ENCODE measurements at regions not wholly inside any gene's neighbourhood (a gene's known extent, or its start where the extent isn't known, plus 50 kb on each side); places are given as distances from the start of the nearest gene placed in this dataset.

GRCh38 chrX:139039041-139039440, 327.5 kb upstream of the FGF13 start:
- H2BK5ac ChIP-seq (ENCODE audit: low read depth, low read length, poor library complexity, severe bottlenecking), result no peak overlapping the region
- H3K4me1 ChIP-seq (ENCODE audit: control insufficient read depth, insufficient read depth, low read depth, low read length), result no peaks in the 10 kb centered on the region
- no peak overlapping the region for H3K18ac ChIP-seq (ENCODE audit: low read depth in 1 of 2, low read length in 2 of 2)
- no peak overlapping the region for H2BK12ac ChIP-seq (ENCODE audit: low read length in 2 of 2)
- H2BK120ac ChIP-seq (ENCODE audit: low read depth, low read length), result no peak overlapping the region
- H3K23ac ChIP-seq (ENCODE audit: low read length in 2 of 2), result no peak overlapping the region
- H4K91ac ChIP-seq (ENCODE audit: low read length), result no peak overlapping the region
- no peak for DNase-seq
- no peak overlapping the region for H2AFZ ChIP-seq (ENCODE audit: low read depth, low read length)
- H2BK15ac ChIP-seq (ENCODE audit: low read depth, poor library complexity, severe bottlenecking), result no peak overlapping the region
- H3K4me3 ChIP-seq (ENCODE audit: insufficient read depth in 1 of 2, low read depth in 1 of 2, low read length in 2 of 2), result no peak overlapping the region
- no peaks in the 10 kb centered on the region for H3K36me3 ChIP-seq (ENCODE audit: control insufficient read depth in 1 of 2, insufficient read depth in 2 of 2, low read depth in 1 of 2, low read length in 2 of 2)
- H4K8ac ChIP-seq (ENCODE audit: low read length), result no peak overlapping the region
- no peaks in the 10 kb centered on the region for H3K79me1 ChIP-seq (replicated peaks; ENCODE audit: low read length, poor library complexity, severe bottlenecking)
- H3K4ac ChIP-seq (ENCODE audit: low read depth in 1 of 2, low read length in 2 of 2), result no peak overlapping the region
- no peaks in the 10 kb centered on the region for H3K9me3 ChIP-seq (ENCODE audit: control insufficient read depth, low read length)
- no peak overlapping the region for H3K14ac ChIP-seq (ENCODE audit: low read length in 2 of 2)
- H3K27me3 ChIP-seq (ENCODE audit: control insufficient read depth in 1 of 2, insufficient read depth in 1 of 2, low read length in 2 of 2), result no peaks in the 10 kb centered on the region
- H3K27ac ChIP-seq (ENCODE audit: low read length, poor library complexity, severe bottlenecking), result no peak overlapping the region
- H3K9ac ChIP-seq (ENCODE audit: low read length), result no peak overlapping the region
- no peak overlapping the region for H3K4me2 ChIP-seq (ENCODE audit: low read length, poor library complexity, severe bottlenecking)
- no peak overlapping the region for H2AK5ac ChIP-seq (ENCODE audit: low read length, severe bottlenecking)

- Histone ChIP-seq H2AK5ac (ENCODE audit: low read length, severe bottlenecking) (no peak overlapping the region), H3K27me3 (ENCODE audit: control insufficient read depth in 1 of 2, insufficient read depth in 1 of 2, low read length in 2 of 2) (no peaks in the 10 kb centered on the region), H3K4ac (ENCODE audit: low read depth in 1 of 2, low read length in 2 of 2) (no peak overlapping the region)
Observed at GRCh38 chrX:139026811-139027210, 315.3 kb upstream of the FGF13 start.

GRCh38 chrX:139026406-139026805, 314.9 kb upstream of the FGF13 start:
- Histone ChIP-seq H4K91ac (ENCODE audit: low read length) (no peak overlapping the region), H3K27me3 (ENCODE audit: control insufficient read depth in 1 of 2, insufficient read depth in 1 of 2, low read length in 2 of 2) (no peaks in the 10 kb centered on the region), H2BK15ac (ENCODE audit: low read depth, poor library complexity, severe bottlenecking) (no peak overlapping the region), H4K8ac (ENCODE audit: low read length) (no peak overlapping the region), H3K27ac (ENCODE audit: low read length, poor library complexity, severe bottlenecking) (no peak overlapping the region), H3K36me3 (ENCODE audit: control insufficient read depth in 1 of 2, insufficient read depth in 2 of 2, low read depth in 1 of 2, low read length in 2 of 2) (no peaks in the 10 kb centered on the region), H3K9ac (ENCODE audit: low read length) (no peak overlapping the region), H3K4me2 (ENCODE audit: low read length, poor library complexity, severe bottlenecking) (no peak overlapping the region), H3K23ac (ENCODE audit: low read length in 2 of 2) (no peak overlapping the region), H2BK12ac (ENCODE audit: low read length in 2 of 2) (no peak overlapping the region), H3K18ac (ENCODE audit: low read depth in 1 of 2, low read length in 2 of 2) (no peak overlapping the region), H2AFZ (ENCODE audit: low read depth, low read length) (no peak overlapping the region), H3K4ac (ENCODE audit: low read depth in 1 of 2, low read length in 2 of 2) (no peak overlapping the region), H3K9me3 (ENCODE audit: control insufficient read depth, low read length) (no peaks in the 10 kb centered on the region), H3K4me3 (ENCODE audit: insufficient read depth in 1 of 2, low read depth in 1 of 2, low read length in 2 of 2) (no peak overlapping the region), H2BK5ac (ENCODE audit: low read depth, low read length, poor library complexity, severe bottlenecking) (no peak overlapping the region), H3K14ac (ENCODE audit: low read length in 2 of 2) (no peak overlapping the region), H3K4me1 (ENCODE audit: control insufficient read depth, insufficient read depth, low read depth, low read length) (no peaks in the 10 kb centered on the region), H2BK120ac (ENCODE audit: low read depth, low read length) (no peak overlapping the region), H3K79me1 (replicated peaks; ENCODE audit: low read length, poor library complexity, severe bottlenecking) (no peaks in the 10 kb centered on the region), H2AK5ac (ENCODE audit: low read length, severe bottlenecking) (no peak overlapping the region)
- 89% methylated on average over 2 of the region's 2 CpGs for WGBS
- no peak for DNase-seq

More at GRCh38 chrX:139026811-139027210, 315.3 kb upstream of the FGF13 start:
- Histone ChIP-seq H3K9ac (ENCODE audit: low read length) (no peak overlapping the region), H2AFZ (ENCODE audit: low read depth, low read length) (no peak overlapping the region), H3K18ac (ENCODE audit: low read depth in 1 of 2, low read length in 2 of 2) (no peak overlapping the region), H3K4me3 (ENCODE audit: insufficient read depth in 1 of 2, low read depth in 1 of 2, low read length in 2 of 2) (no peak overlapping the region), H3K27ac (ENCODE audit: low read length, poor library complexity, severe bottlenecking) (no peak overlapping the region), H3K9me3 (ENCODE audit: control insufficient read depth, low read length) (no peaks in the 10 kb centered on the region), H3K23ac (ENCODE audit: low read length in 2 of 2) (no peak overlapping the region), H3K4me2 (ENCODE audit: low read length, poor library complexity, severe bottlenecking) (no peak overlapping the region), H4K8ac (ENCODE audit: low read length) (no peak overlapping the region), H3K36me3 (ENCODE audit: control insufficient read depth in 1 of 2, insufficient read depth in 2 of 2, low read depth in 1 of 2, low read length in 2 of 2) (no peaks in the 10 kb centered on the region), H3K14ac (ENCODE audit: low read length in 2 of 2) (no peak overlapping the region), H2BK15ac (ENCODE audit: low read depth, poor library complexity, severe bottlenecking) (no peak overlapping the region), H2BK5ac (ENCODE audit: low read depth, low read length, poor library complexity, severe bottlenecking) (no peak overlapping the region), H3K79me1 (replicated peaks; ENCODE audit: low read length, poor library complexity, severe bottlenecking) (no peaks in the 10 kb centered on the region), H2BK12ac (ENCODE audit: low read length in 2 of 2) (no peak overlapping the region), H2BK120ac (ENCODE audit: low read depth, low read length) (no peak overlapping the region), H4K91ac (ENCODE audit: low read length) (no peak overlapping the region), H3K4me1 (ENCODE audit: control insufficient read depth, insufficient read depth, low read depth, low read length) (no peaks in the 10 kb centered on the region)
- 80% methylated on average over 1 of the region's 1 CpG for WGBS
- DNase-seq, result no peak

- Histone ChIP-seq H3K9me3 (ENCODE audit: control insufficient read depth, low read length) (no peaks in the 10 kb centered on the region), H3K4ac (ENCODE audit: low read depth in 1 of 2, low read length in 2 of 2) (no peak overlapping the region), H4K91ac (ENCODE audit: low read length) (no peak overlapping the region), H4K8ac (ENCODE audit: low read length) (no peak overlapping the region), H3K23ac (ENCODE audit: low read length in 2 of 2) (no peak overlapping the region), H3K9ac (ENCODE audit: low read length) (no peak overlapping the region), H3K36me3 (ENCODE audit: control insufficient read depth in 1 of 2, insufficient read depth in 2 of 2, low read depth in 1 of 2, low read length in 2 of 2) (no peaks in the 10 kb centered on the region), H3K79me1 (replicated peaks; ENCODE audit: low read length, poor library complexity, severe bottlenecking) (no peaks in the 10 kb centered on the region), H3K4me2 (ENCODE audit: low read length, poor library complexity, severe bottlenecking) (no peak overlapping the region), H2BK120ac (ENCODE audit: low read depth, low read length) (no peak overlapping the region), H2BK5ac (ENCODE audit: low read depth, low read length, poor library complexity, severe bottlenecking) (no peak overlapping the region), H3K14ac (ENCODE audit: low read length in 2 of 2) (no peak overlapping the region), H2AFZ (ENCODE audit: low read depth, low read length) (no peak overlapping the region), H3K27ac (ENCODE audit: low read length, poor library complexity, severe bottlenecking) (no peak overlapping the region), H3K4me3 (ENCODE audit: insufficient read depth in 1 of 2, low read depth in 1 of 2, low read length in 2 of 2) (no peak overlapping the region), H2AK5ac (ENCODE audit: low read length, severe bottlenecking) (no peak overlapping the region), H3K18ac (ENCODE audit: low read depth in 1 of 2, low read length in 2 of 2) (no peak overlapping the region), H3K4me1 (ENCODE audit: control insufficient read depth, insufficient read depth, low read depth, low read length) (no peaks in the 10 kb centered on the region), H2BK12ac (ENCODE audit: low read length in 2 of 2) (no peak overlapping the region), H3K27me3 (ENCODE audit: control insufficient read depth in 1 of 2, insufficient read depth in 1 of 2, low read length in 2 of 2) (no peaks in the 10 kb centered on the region), H2BK15ac (ENCODE audit: low read depth, poor library complexity, severe bottlenecking) (no peak overlapping the region)
- DNase-seq, result no peak
Observed at GRCh38 chrX:139025816-139026215, 314.3 kb upstream of the FGF13 start.
